ENCODE measurements at regions not wholly inside any gene's neighbourhood (a gene's known extent, or its start where the extent isn't known, plus 50 kb on each side); places are given as distances from the start of the nearest gene placed in this dataset.

- H3K4me3 ChIP-seq (ENCODE audit: insufficient read depth, low read depth, low read length): no peak overlapping the region
- no peaks in the 10 kb centered on the region for H3K4me1 ChIP-seq (ENCODE audit: control insufficient read depth, insufficient read depth, low read length)
- H3K27me3 ChIP-seq (ENCODE audit: control insufficient read depth, insufficient read depth, low read length, poor library complexity, severe bottlenecking): no peaks in the 10 kb centered on the region
- WGBS, 2 experiments: 93 to 98% methylated on average over 4 of the region's 4 CpGs
- no peaks in the 10 kb centered on the region for H3K36me3 ChIP-seq (ENCODE audit: control insufficient read depth, insufficient read depth, low read length)
- no peaks in the 10 kb centered on the region for H3K9me3 ChIP-seq (ENCODE audit: control insufficient read depth, low read length)
- no peak overlapping the region for H3K27ac ChIP-seq (ENCODE audit: insufficient read depth, low read depth, low read length, poor library complexity, severe bottlenecking)
Observed at GRCh38 chr14:51481643-51482042, 170.1 kb upstream of the FRMD6 start.

DNA sequence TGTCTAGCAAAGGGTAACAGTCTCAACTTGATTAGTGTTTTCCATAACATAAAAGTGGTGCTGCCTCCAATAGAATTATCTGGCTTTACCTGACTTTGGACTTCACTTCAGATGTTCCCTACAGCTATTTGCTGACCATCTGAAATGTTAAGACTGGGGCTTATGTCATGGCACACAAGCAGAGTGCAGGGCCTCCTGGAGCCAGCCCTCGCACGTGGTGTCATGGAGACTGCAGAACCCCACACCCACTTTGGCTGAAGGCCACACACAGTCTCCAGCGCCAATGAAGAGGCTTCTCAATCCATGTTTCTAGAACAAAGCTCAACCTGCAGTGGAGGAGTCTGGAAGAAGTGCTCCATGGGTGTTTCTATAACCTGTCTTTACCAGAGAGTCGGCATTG is 169.6 kb upstream of the FRMD6 start:
- no peak overlapping the region for H3K27ac ChIP-seq (ENCODE audit: insufficient read depth, low read depth, low read length, poor library complexity, severe bottlenecking)
- WGBS, 2 experiments: 94 to 95% methylated on average over 4 of the region's 4 CpGs
- no peaks in the 10 kb centered on the region for H3K9me3 ChIP-seq (ENCODE audit: control insufficient read depth, low read length)
- H3K27me3 ChIP-seq (ENCODE audit: control insufficient read depth, insufficient read depth, low read length, poor library complexity, severe bottlenecking): no peaks in the 10 kb centered on the region
- H3K36me3 ChIP-seq (ENCODE audit: control insufficient read depth, insufficient read depth, low read length): no peaks in the 10 kb centered on the region
- H3K4me1 ChIP-seq (ENCODE audit: control insufficient read depth, insufficient read depth, low read length): no peaks in the 10 kb centered on the region
- H3K4me3 ChIP-seq (ENCODE audit: insufficient read depth, low read depth, low read length): no peak overlapping the region

- Histone ChIP-seq H3K9me3 (ENCODE audit: control insufficient read depth, low read length) (no peaks in the 10 kb centered on the region), H3K4me1 (ENCODE audit: control insufficient read depth, insufficient read depth, low read length) (no peaks in the 10 kb centered on the region), H3K27ac (ENCODE audit: insufficient read depth, low read depth, low read length, poor library complexity, severe bottlenecking) (no peak overlapping the region), H3K4me3 (ENCODE audit: insufficient read depth, low read depth, low read length) (no peak overlapping the region), H3K27me3 (ENCODE audit: control insufficient read depth, insufficient read depth, low read length, poor library complexity, severe bottlenecking) (no peaks in the 10 kb centered on the region), H3K36me3 (ENCODE audit: control insufficient read depth, insufficient read depth, low read length) (no peaks in the 10 kb centered on the region)
- WGBS, 2 experiments: 88 to 93% methylated on average over 2 of the region's 2 CpGs
Observed at GRCh38 chr14:51484485-51484884, 167.2 kb upstream of the FRMD6 start.

- WGBS, 2 experiments: 75 to 92% methylated on average over 5 to 8 of the region's 9 CpGs
- H3K4me3 ChIP-seq (ENCODE audit: insufficient read depth, low read depth, low read length): no peak overlapping the region
- no peaks in the 10 kb centered on the region for H3K9me3 ChIP-seq (ENCODE audit: control insufficient read depth, low read length)
- H3K27me3 ChIP-seq (ENCODE audit: control insufficient read depth, insufficient read depth, low read length, poor library complexity, severe bottlenecking): no peaks in the 10 kb centered on the region
- H3K4me1 ChIP-seq (ENCODE audit: control insufficient read depth, insufficient read depth, low read length): no peaks in the 10 kb centered on the region
- no peaks in the 10 kb centered on the region for H3K36me3 ChIP-seq (ENCODE audit: control insufficient read depth, insufficient read depth, low read length)
- H3K27ac ChIP-seq (ENCODE audit: insufficient read depth, low read depth, low read length, poor library complexity, severe bottlenecking): no peak overlapping the region
Observed at GRCh38 chr14:51485733-51486132, 166.0 kb upstream of the FRMD6 start.

DNA sequence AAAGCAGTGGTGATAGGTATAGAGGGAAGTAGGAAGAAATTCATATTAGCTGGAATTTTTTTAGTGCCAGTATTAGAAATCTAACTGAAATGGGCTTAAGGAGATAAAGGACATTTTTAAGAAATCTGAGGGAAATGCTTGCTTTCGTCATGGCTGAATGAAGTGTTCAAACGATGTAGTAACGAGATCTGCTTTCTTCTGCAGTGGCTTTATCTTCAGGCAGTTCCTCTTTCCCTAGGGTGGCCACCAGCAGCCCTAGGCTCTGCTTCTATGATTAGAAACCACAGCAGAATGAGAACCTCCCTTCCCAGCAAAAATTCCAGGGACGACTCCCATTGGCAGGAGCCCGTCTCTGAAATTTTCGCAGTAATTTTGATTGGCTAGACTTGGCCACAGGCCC is 163.9 kb upstream of the FRMD6 start:
- Histone ChIP-seq H3K27me3 (ENCODE audit: control insufficient read depth, insufficient read depth, low read length, poor library complexity, severe bottlenecking) (no peaks in the 10 kb centered on the region), H3K9me3 (ENCODE audit: control insufficient read depth, low read length) (no peaks in the 10 kb centered on the region), H3K4me1 (ENCODE audit: control insufficient read depth, insufficient read depth, low read length) (no peaks in the 10 kb centered on the region), H3K4me3 (ENCODE audit: insufficient read depth, low read depth, low read length) (no peak overlapping the region), H3K27ac (ENCODE audit: insufficient read depth, low read depth, low read length, poor library complexity, severe bottlenecking) (no peak overlapping the region), H3K36me3 (ENCODE audit: control insufficient read depth, insufficient read depth, low read length) (no peaks in the 10 kb centered on the region)
- 95 to 96% methylated on average over 6 of the region's 6 CpGs for WGBS, 2 experiments

DNA sequence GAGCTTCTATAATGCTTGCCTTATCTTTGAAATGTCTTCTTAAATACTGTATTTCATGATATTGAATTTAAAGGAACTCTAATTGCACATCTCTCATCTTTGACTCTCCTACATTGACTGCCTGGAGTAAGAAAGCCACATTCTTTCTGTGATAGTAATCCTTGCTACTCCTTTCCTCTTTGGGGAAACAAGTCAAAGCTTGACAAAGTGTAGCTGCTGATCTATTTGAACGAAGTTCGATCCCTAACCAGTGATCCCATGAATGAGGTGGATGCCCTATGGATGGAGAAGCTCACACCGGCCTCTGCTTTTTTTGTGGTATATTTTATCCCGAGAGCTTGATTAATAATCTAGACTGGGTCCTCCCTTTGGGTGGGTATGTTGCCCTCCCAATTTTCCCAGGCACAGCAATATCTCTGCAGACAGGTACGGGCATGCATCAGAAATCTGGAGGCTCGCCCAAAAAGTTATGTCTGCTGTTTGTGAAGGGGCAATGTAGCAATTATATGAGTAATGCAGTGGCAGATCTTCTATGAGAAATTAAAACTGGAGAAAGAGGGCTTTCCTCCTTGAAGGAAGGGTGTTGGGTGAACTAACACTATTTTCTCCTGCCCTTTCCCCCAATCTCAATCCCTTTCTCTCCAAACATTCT is 163.0 kb upstream of the FRMD6 start:
- H3K27ac ChIP-seq (ENCODE audit: insufficient read depth, low read depth, low read length, poor library complexity, severe bottlenecking): no peak overlapping the region
- no peaks in the 10 kb centered on the region for H3K9me3 ChIP-seq (ENCODE audit: control insufficient read depth, low read length)
- no peaks in the 10 kb centered on the region for H3K36me3 ChIP-seq (ENCODE audit: control insufficient read depth, insufficient read depth, low read length)
- no peaks in the 10 kb centered on the region for H3K27me3 ChIP-seq (ENCODE audit: control insufficient read depth, insufficient read depth, low read length, poor library complexity, severe bottlenecking)
- WGBS, 2 experiments: 94 to 95% methylated on average over 6 of the region's 6 CpGs
- no peak overlapping the region for H3K4me3 ChIP-seq (ENCODE audit: insufficient read depth, low read depth, low read length)
- H3K4me1 ChIP-seq (ENCODE audit: control insufficient read depth, insufficient read depth, low read length): no peaks in the 10 kb centered on the region

DNA sequence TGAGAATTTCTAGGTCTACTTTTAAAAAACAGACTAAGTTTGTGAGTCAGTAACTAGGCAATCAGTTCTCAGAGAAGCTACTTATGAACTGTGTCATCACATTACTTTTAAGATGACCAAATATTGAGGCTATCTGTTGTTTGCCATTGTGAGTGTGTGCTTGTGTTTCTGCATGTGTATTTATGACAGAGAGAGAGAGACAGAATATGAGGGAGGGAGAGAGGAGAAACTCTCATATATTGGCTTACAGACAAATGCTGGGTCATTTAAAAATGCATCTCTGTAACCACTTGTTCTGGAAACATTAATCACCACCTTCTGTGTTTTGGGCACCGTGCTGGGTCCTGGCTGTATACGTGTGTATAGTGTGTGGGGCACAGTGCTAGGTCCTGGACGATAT is 161.5 kb upstream of the FRMD6 start:
- H3K27ac ChIP-seq (ENCODE audit: insufficient read depth, low read depth, low read length, poor library complexity, severe bottlenecking): no peak overlapping the region
- H3K4me3 ChIP-seq (ENCODE audit: insufficient read depth, low read depth, low read length): no peak overlapping the region
- H3K4me1 ChIP-seq (ENCODE audit: control insufficient read depth, insufficient read depth, low read length): no peaks in the 10 kb centered on the region
- no peaks in the 10 kb centered on the region for H3K9me3 ChIP-seq (ENCODE audit: control insufficient read depth, low read length)
- no peaks in the 10 kb centered on the region for H3K36me3 ChIP-seq (ENCODE audit: control insufficient read depth, insufficient read depth, low read length)
- 94 to 95% methylated on average over 3 of the region's 3 CpGs for WGBS, 2 experiments
- H3K27me3 ChIP-seq (ENCODE audit: control insufficient read depth, insufficient read depth, low read length, poor library complexity, severe bottlenecking): no peaks in the 10 kb centered on the region

- H3K4me1 ChIP-seq (ENCODE audit: control insufficient read depth, insufficient read depth, low read length): no peaks in the 10 kb centered on the region
- H3K4me3 ChIP-seq (ENCODE audit: insufficient read depth, low read depth, low read length): no peak overlapping the region
- no peaks in the 10 kb centered on the region for H3K9me3 ChIP-seq (ENCODE audit: control insufficient read depth, low read length)
- WGBS, 2 experiments: 85 to 89% methylated on average over 3 of the region's 3 CpGs
- H3K27ac ChIP-seq (ENCODE audit: insufficient read depth, low read depth, low read length, poor library complexity, severe bottlenecking): no peak overlapping the region
- no peaks in the 10 kb centered on the region for H3K27me3 ChIP-seq (ENCODE audit: control insufficient read depth, insufficient read depth, low read length, poor library complexity, severe bottlenecking)
- H3K36me3 ChIP-seq (ENCODE audit: control insufficient read depth, insufficient read depth, low read length): no peaks in the 10 kb centered on the region
Observed at GRCh38 chr14:51491036-51491545, 160.6 kb upstream of the FRMD6 start.

- whole genome bisulfite sequencing, 2 experiments: 89% methylated on average over 3 of the region's 3 CpGs
- H3K4me3 ChIP-seq (ENCODE audit: insufficient read depth, low read depth, low read length): no peak overlapping the region
- no peaks in the 10 kb centered on the region for H3K27me3 ChIP-seq (ENCODE audit: control insufficient read depth, insufficient read depth, low read length, poor library complexity, severe bottlenecking)
- H3K36me3 ChIP-seq (ENCODE audit: control insufficient read depth, insufficient read depth, low read length): no peaks in the 10 kb centered on the region
- no peak overlapping the region for H3K27ac ChIP-seq (ENCODE audit: insufficient read depth, low read depth, low read length, poor library complexity, severe bottlenecking)
- no peaks in the 10 kb centered on the region for H3K9me3 ChIP-seq (ENCODE audit: control insufficient read depth, low read length)
- H3K4me1 ChIP-seq (ENCODE audit: control insufficient read depth, insufficient read depth, low read length): no peaks in the 10 kb centered on the region
Observed at GRCh38 chr14:51491776-51492175, 159.9 kb upstream of the FRMD6 start.

DNA sequence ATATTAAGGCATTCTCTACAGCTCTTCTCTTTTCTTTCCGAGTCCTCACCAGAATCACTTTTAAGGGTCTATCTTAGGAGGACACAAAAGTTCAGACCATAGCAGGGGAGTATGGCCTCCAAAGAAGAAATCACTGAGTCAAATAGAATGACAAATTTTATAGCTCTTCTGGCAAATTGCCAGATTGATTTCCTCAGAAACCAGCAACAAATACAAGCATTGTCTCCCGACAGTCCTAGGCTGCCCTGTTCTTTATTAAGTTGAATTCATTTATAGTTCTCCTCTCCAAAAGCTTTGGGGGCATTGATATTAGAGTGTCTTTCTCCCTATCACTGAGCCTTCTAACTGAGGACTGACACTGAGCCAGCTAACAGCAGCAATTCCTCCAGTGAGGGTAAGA is 156.4 kb upstream of the FRMD6 start:
- no peaks in the 10 kb centered on the region for H3K4me1 ChIP-seq (ENCODE audit: control insufficient read depth, insufficient read depth, low read length)
- no peaks in the 10 kb centered on the region for H3K9me3 ChIP-seq (ENCODE audit: control insufficient read depth, low read length)
- no peaks in the 10 kb centered on the region for H3K36me3 ChIP-seq (ENCODE audit: control insufficient read depth, insufficient read depth, low read length)
- H3K4me3 ChIP-seq (ENCODE audit: insufficient read depth, low read depth, low read length): no peak overlapping the region
- WGBS, 2 experiments: 93 to 95% methylated on average over 2 of the region's 2 CpGs
- H3K27ac ChIP-seq (ENCODE audit: insufficient read depth, low read depth, low read length, poor library complexity, severe bottlenecking): no peak overlapping the region
- H3K27me3 ChIP-seq (ENCODE audit: control insufficient read depth, insufficient read depth, low read length, poor library complexity, severe bottlenecking): no peaks in the 10 kb centered on the region

Measured in ectodermal cell (in vitro differentiated cells).